ENCODE measurements at regions not wholly inside any gene's neighbourhood (a gene's known extent, or its start where the extent isn't known, plus 50 kb on each side); places are given as distances from the start of the nearest gene placed in this dataset.

GRCh38 chr13:89541091-89542030, 1806.1 kb upstream of the MIR17HG start:
- TF ChIP-seq CTCF (conservative IDR thresholded peaks at IDR 0.05; ENCODE audit: low read depth, low read length) (no peak), EZH2 (IDR thresholded peaks at IDR 0.05; ENCODE audit: borderline replicate concordance, low read depth, low read length, poor library complexity, severe bottlenecking) (no peak)

All from A673 (cell line).